ENCODE measurements at regions not wholly inside any gene's neighbourhood (a gene's known extent, or its start where the extent isn't known, plus 50 kb on each side); places are given as distances from the start of the nearest gene placed in this dataset.

DNA sequence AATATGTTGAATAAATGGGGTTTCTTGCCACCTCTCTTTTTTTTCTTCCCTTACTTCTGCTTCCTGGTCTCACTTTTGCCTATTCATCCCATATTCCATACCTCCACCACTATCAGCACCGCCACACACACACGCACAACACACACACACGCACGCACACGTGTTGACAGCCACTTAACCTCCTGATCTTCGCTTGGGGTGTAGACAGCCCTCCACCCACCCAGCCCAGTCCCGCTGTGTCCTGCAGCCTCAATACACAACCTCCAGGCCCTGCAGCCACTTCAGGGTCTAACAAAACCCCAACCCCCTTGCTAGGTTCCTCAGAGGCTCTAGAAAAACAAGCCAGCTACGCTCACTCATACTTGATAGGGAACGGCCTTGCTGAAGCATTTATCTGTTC, 72.3 kb downstream of the LINC00237 start:
- peaks cover 4% of the 10 kb centered on the region for H3K27me3 ChIP-seq (ENCODE audit: insufficient read depth, poor library complexity, severe bottlenecking)

DNA sequence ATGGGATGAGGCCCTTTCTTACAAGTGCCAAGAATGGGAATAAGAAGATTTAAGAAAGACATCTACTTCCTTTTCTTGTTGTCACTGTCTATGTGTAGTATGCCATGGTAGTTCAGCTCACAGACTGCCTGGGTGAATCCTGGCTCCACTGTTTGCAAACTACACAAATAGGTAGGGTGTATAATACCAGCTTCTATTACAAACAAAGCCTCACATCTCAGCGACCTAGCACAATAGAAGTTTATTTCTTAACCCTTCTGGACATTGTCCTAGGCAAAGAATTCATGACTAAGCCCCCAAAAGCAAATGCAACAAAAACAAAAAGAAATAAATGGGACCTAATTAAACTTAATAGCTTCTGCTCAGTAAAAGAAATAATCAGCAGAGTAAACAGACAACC, 74.5 kb downstream of the LINC00237 start:
- DNase-seq (ENCODE audit: low spot score), result no peak
- TF ChIP-seq, protein P1, sequence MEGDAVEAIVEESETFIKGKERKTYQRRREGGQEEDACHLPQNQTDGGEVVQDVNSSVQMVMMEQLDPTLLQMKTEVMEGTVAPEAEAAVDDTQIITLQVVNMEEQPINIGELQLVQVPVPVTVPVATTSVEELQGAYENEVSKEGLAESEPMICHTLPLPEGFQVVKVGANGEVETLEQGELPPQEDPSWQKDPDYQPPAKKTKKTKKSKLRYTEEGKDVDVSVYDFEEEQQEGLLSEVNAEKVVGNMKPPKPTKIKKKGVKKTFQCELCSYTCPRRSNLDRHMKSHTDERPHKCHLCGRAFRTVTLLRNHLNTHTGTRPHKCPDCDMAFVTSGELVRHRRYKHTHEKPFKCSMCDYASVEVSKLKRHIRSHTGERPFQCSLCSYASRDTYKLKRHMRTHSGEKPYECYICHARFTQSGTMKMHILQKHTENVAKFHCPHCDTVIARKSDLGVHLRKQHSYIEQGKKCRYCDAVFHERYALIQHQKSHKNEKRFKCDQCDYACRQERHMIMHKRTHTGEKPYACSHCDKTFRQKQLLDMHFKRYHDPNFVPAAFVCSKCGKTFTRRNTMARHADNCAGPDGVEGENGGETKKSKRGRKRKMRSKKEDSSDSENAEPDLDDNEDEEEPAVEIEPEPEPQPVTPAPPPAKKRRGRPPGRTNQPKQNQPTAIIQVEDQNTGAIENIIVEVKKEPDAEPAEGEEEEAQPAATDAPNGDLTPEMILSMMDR (IDR thresholded peaks at IDR 0.05; ENCODE audit: poor library complexity, severe bottlenecking), result no peak
- Histone ChIP-seq H3K9me3 (ENCODE audit: severe bottlenecking) (no peaks in the 10 kb centered on the region), H3K4me1 (ENCODE audit: insufficient read depth, poor library complexity, severe bottlenecking) (no peaks in the 10 kb centered on the region), H3K27me3 (ENCODE audit: insufficient read depth, poor library complexity, severe bottlenecking) (peaks cover 4% of the 10 kb centered on the region), H3K27ac (ENCODE audit: poor library complexity, severe bottlenecking) (no peak overlapping the region), H3K36me3 (ENCODE audit: low read depth) (no peaks in the 10 kb centered on the region), H3K4me3 (ENCODE audit: severe bottlenecking) (no peak overlapping the region)
- no peak for ATAC-seq (ENCODE audit: low read depth)

More for the DNA sequence above, 72.3 kb downstream of the LINC00237 start:
- H3K36me3 ChIP-seq (ENCODE audit: low read depth), result no peaks in the 10 kb centered on the region
- no peak for DNase-seq (ENCODE audit: low spot score)
- H3K27ac ChIP-seq (ENCODE audit: poor library complexity, severe bottlenecking), result no peak overlapping the region
- no peak overlapping the region for H3K4me3 ChIP-seq (ENCODE audit: severe bottlenecking)
- H3K4me1 ChIP-seq (ENCODE audit: insufficient read depth, poor library complexity, severe bottlenecking), result no peaks in the 10 kb centered on the region
- no peaks in the 10 kb centered on the region for H3K9me3 ChIP-seq (ENCODE audit: severe bottlenecking)
- TF ChIP-seq, protein P1 (IDR thresholded peaks at IDR 0.05; ENCODE audit: poor library complexity, severe bottlenecking), result no peak
- no peak for ATAC-seq (ENCODE audit: low read depth)

DNA sequence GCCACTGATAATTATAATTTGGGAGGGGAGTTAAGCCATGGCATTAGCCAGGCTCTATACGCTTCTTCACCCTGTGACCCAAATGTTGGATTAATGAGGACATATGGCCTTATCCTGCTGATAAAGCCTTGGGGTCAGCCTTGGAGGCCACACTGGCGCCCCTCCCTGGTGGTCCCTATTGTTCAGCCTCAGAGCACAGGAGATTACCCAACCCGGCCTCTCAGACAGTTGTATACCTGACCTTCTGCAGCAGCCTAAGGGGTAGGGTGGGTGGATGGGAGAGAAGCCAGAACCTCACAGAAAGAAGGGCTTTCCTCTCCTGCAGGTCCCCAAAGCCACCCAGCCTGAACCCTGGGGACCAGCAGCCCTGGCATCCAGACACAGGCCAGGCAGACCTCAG, 76.8 kb downstream of the LINC00237 start:
- Histone ChIP-seq H3K27me3 (ENCODE audit: insufficient read depth, poor library complexity, severe bottlenecking) (peaks cover 4% of the 10 kb centered on the region), H3K9me3 (ENCODE audit: severe bottlenecking) (no peaks in the 10 kb centered on the region), H3K36me3 (ENCODE audit: low read depth) (no peaks in the 10 kb centered on the region), H3K4me1 (ENCODE audit: insufficient read depth, poor library complexity, severe bottlenecking) (no peaks in the 10 kb centered on the region), H3K27ac (ENCODE audit: poor library complexity, severe bottlenecking) (no peak overlapping the region), H3K4me3 (ENCODE audit: severe bottlenecking) (no peak overlapping the region)
- TF ChIP-seq, protein P1 (IDR thresholded peaks at IDR 0.05; ENCODE audit: poor library complexity, severe bottlenecking), result no peak
- DNase-seq (ENCODE audit: low spot score) (no peak), ATAC-seq (ENCODE audit: low read depth) (no peak)

DNA sequence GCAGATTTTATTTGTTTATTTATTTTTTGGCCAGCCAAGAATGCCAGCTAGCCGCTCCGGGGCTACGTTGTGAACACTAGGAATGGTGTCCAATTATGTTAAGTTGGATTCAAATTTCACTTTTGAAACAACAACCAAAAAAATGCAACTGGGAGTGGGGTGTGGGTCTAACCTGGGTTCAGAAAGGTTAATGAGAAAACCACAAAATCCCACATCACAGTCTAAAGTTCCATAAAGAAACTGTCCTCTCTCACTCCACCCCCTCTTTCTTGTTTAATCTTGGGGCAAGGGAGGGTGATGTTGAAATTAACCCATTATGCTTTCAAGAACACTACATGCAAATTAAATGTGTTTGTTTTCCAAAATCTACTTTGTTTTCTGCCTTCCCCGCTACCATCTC, 77.2 kb downstream of the LINC00237 start:
- DNase-seq (ENCODE audit: low spot score), result no peak

DNA sequence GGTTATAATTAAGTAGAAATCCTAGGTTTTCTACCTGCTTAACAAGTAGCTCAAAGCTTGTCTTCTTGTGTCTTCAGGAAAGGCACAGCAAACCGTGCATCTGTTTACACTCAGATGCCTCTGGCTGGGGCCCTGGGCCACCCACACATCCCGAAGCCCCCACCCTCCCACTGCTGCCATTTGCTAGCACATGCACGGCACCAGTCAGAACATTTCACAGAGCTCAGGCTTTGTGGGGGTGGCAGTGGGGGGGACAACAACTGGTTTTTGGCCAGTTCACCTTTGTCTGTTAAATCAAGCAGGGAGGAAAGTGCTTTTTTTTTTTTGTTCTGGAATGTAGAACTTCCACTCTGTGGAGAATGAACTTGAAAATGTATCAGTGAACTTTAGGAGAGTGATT, 77.7 kb downstream of the LINC00237 start:
- Histone ChIP-seq H3K4me1 (ENCODE audit: insufficient read depth, poor library complexity, severe bottlenecking) (no peaks in the 10 kb centered on the region), H3K4me3 (ENCODE audit: severe bottlenecking) (no peak overlapping the region), H3K36me3 (ENCODE audit: low read depth) (no peaks in the 10 kb centered on the region), H3K27ac (ENCODE audit: poor library complexity, severe bottlenecking) (no peak overlapping the region), H3K9me3 (ENCODE audit: severe bottlenecking) (no peaks in the 10 kb centered on the region), H3K27me3 (ENCODE audit: insufficient read depth, poor library complexity, severe bottlenecking) (peaks cover 4% of the 10 kb centered on the region)
- ATAC-seq (ENCODE audit: low read depth) (no peak), DNase-seq (ENCODE audit: low spot score) (no peak)
- TF ChIP-seq, protein P1 (IDR thresholded peaks at IDR 0.05; ENCODE audit: poor library complexity, severe bottlenecking), result no peak

More for the DNA sequence above, 77.2 kb downstream of the LINC00237 start:
- Histone ChIP-seq H3K4me3 (ENCODE audit: severe bottlenecking) (no peak overlapping the region), H3K9me3 (ENCODE audit: severe bottlenecking) (no peaks in the 10 kb centered on the region), H3K27me3 (ENCODE audit: insufficient read depth, poor library complexity, severe bottlenecking) (peaks cover 4% of the 10 kb centered on the region), H3K27ac (ENCODE audit: poor library complexity, severe bottlenecking) (no peak overlapping the region), H3K4me1 (ENCODE audit: insufficient read depth, poor library complexity, severe bottlenecking) (no peaks in the 10 kb centered on the region), H3K36me3 (ENCODE audit: low read depth) (no peaks in the 10 kb centered on the region)
- no peak for ATAC-seq (ENCODE audit: low read depth)
- TF ChIP-seq, protein P1 (IDR thresholded peaks at IDR 0.05; ENCODE audit: poor library complexity, severe bottlenecking), result no peak
